ENCODE measurements at regions not wholly inside any gene's neighbourhood (a gene's known extent, or its start where the extent isn't known, plus 50 kb on each side); places are given as distances from the start of the nearest gene placed in this dataset. TPM values are rescaled to one million over a fixed set of nuclear protein-coding genes. Genes with fewer than 3 reads are reported as not detected.

GRCh38 chr5:24407466-24407865 is 237.3 kb downstream of the CDH10 start:
- H3K4me3 ChIP-seq (ENCODE audit: low read depth, low read length): no peak overlapping the region
- no peak for TF ChIP-seq CTCF (IDR thresholded peaks at IDR 0.05; ENCODE audit: insufficient read depth, low read depth, low read length)
- no peak for DNase-seq (ENCODE audit: low read depth)

- no peak overlapping the region for H3K4me3 ChIP-seq (ENCODE audit: low read depth, low read length)
- no peak for TF ChIP-seq CTCF (IDR thresholded peaks at IDR 0.05; ENCODE audit: insufficient read depth, low read depth, low read length)
- no peak for DNase-seq (ENCODE audit: low read depth)
Measured at GRCh38 chr5:24428345-24428744, 216.4 kb downstream of the CDH10 start.

- TF ChIP-seq CTCF (IDR thresholded peaks at IDR 0.05; ENCODE audit: insufficient read depth, low read depth, low read length): no peak
- H3K4me3 ChIP-seq (ENCODE audit: low read depth, low read length): no peak overlapping the region
- no peak for DNase-seq (ENCODE audit: low read depth)
Measured at GRCh38 chr5:24433555-24433954, 211.2 kb downstream of the CDH10 start.

Small RNA genes lying in the stretch of these regions (small RNA-seq; reads per million reads assigned to genes)
- gene AC026784.1: not detected
- not detected for gene RF00019
- gene RF00561: not detected

Data from fibroblast of villous mesenchyme (primary cell).